Natural killer cell treated with Interleukin-12 subunit alpha and Interleukin-12 subunit beta and Interleukin-15 and Interleukin-18, amount 100 ng/mL, for 72 hours (primary cell): ENCODE measurements at regions not wholly inside any gene's neighbourhood (a gene's known extent, or its start where the extent isn't known, plus 50 kb on each side); places are given as distances from the start of the nearest gene placed in this dataset.

Experiments
- ATAC-seq, 2 donors: fragments of 150-1000 bp; cut with Tn5 transposase in 1 of 2; sonication (Bioruptor Pico), chemical (Tn5 transposase) in 1 of 2; 2 replicates each; pipeline ENCODE4 v1.10.0; 2021
- DNase-seq: peaks from one replicate; pipeline ENCODE4 v3.0.0; 2022; ENCODE audit warnings: low spot score
- H3K27ac Mint-ChIP-seq, 2 donors: 1 replicate in 1 of 2; 2 replicates in 1 of 2; pipeline ENCODE4 v1.8.0; 2022; ENCODE audit warnings: mixed read lengths in 2 of 2, mild to moderate bottlenecking in 1 of 2, moderate library complexity in 1 of 2
- H3K27me3 Mint-ChIP-seq, 2 donors: 1 replicate in 1 of 2; 2 replicates in 1 of 2; pipeline ENCODE4 v1.8.0; 2022; ENCODE audit warnings: mixed read lengths in 2 of 2
- H3K36me3 Mint-ChIP-seq: one replicate; pipeline ENCODE4 v1.8.0; 2022; ENCODE audit warnings: mixed read lengths
- H3K4me1 Mint-ChIP-seq, 2 donors: 1 replicate in 1 of 2; 2 replicates in 1 of 2; pipeline ENCODE4 v1.8.0; 2022; ENCODE audit warnings: low read depth in 2 of 2, mixed read lengths in 2 of 2, mild to moderate bottlenecking in 1 of 2
- H3K4me3 Mint-ChIP-seq: one replicate; pipeline ENCODE4 v1.8.0; 2022; ENCODE audit warnings: mixed read lengths
- H3K9me3 Mint-ChIP-seq: 2 replicates; pipeline ENCODE4 v1.8.0; 2022; ENCODE audit warnings: mixed read lengths

DNA sequence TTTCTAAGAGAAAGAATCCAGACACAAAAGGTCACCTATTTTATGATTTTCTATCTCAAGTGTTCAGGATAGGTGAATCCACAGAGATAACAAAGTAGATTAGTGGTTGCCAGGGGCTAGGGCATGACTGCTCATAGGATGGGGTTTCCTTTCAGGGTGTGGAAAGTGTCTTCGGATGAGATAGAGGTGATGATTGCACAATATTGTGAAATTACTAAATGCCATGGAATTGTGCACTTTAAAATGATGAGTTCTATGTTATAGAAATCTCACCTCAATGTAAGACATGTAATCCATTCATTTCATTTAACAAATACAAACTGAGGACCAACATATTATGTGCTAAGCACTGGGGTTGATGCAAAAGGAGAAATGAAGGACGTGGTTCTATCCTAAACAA, 76.4 kb upstream of the GALNT17 start:
- no peak overlapping the region for H3K4me3 Mint-ChIP-seq
- H3K27me3 Mint-ChIP-seq = no peaks in the 10 kb centered on the region
- H3K36me3 Mint-ChIP-seq = peaks cover 6% of the 10 kb centered on the region
- no peak overlapping the region for H3K27ac Mint-ChIP-seq
- ATAC-seq (no peak), DNase-seq (no peak)
- peaks cover 13% of the 10 kb centered on the region for H3K9me3 Mint-ChIP-seq
- H3K4me1 Mint-ChIP-seq = no peaks in the 10 kb centered on the region

DNA sequence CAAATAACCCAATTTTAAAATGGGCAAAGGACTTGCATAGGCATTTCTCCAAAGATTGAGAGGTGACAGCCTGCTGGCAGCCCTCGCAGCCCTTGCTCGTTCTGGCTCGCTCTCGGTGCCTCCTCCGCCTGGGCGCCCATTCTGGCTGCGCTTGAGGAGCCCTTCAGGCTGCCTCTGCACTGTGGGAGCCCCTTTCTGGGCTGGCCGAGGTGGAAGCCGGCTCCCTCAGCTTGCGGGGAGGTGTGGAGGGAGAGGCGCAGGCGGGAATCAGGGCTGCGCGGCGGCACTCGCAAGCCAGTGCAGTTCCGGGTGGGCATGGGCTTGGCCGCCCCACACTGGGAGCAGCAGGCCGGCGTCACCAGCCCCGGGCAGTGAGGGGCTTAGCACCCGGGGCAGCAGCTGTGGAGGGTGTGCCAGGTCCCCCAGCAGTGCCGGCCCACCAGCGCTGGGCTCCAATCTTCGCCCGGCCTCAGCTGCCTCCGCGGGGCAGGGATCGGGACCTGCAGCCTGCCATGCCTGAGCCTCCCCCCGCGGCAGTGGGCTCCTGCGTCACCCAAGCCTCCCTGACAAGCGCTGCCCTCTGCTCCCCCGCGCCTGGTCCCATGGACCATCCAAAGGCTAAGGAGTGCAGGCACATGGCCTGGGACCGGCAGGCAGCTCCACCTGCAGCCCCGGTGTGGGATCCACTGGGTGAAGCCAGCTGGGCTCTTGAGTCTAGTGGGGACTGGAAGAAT, 54.0 kb upstream of the GALNT17 start:
- peaks cover 4% of the 10 kb centered on the region for H3K36me3 Mint-ChIP-seq
- H3K27me3 Mint-ChIP-seq = no peaks in the 10 kb centered on the region
- H3K9me3 Mint-ChIP-seq = peaks cover 25% of the 10 kb centered on the region
- no peak overlapping the region for H3K27ac Mint-ChIP-seq
- DNase-seq = no peak
- H3K4me1 Mint-ChIP-seq = no peaks in the 10 kb centered on the region
- ATAC-seq = no peak
- H3K4me3 Mint-ChIP-seq = no peak overlapping the region
